AG09319 (cell line): ENCODE measurements at regions not wholly inside any gene's neighbourhood (a gene's known extent, or its start where the extent isn't known, plus 50 kb on each side); places are given as distances from the start of the nearest gene placed in this dataset.
A peak's percentile ranks its signal among the peaks of the same experiment; 100 is the strongest.

Source experiments
- DNase-seq: peaks from one replicate; pipeline ENCODE4 v3.0.0-alpha.2; 2010; ENCODE audit warnings: low read depth; ENCODE audit errors: extremely low read depth
- TF ChIP-seq, protein P1 (sequence below): IDR thresholded peaks from 2 replicates; pipeline ENCODE4 v1.5.1; 2011; ENCODE audit warnings: low read depth, mild to moderate bottlenecking, inconsistent platforms, low read length, moderate library complexity

DNA sequence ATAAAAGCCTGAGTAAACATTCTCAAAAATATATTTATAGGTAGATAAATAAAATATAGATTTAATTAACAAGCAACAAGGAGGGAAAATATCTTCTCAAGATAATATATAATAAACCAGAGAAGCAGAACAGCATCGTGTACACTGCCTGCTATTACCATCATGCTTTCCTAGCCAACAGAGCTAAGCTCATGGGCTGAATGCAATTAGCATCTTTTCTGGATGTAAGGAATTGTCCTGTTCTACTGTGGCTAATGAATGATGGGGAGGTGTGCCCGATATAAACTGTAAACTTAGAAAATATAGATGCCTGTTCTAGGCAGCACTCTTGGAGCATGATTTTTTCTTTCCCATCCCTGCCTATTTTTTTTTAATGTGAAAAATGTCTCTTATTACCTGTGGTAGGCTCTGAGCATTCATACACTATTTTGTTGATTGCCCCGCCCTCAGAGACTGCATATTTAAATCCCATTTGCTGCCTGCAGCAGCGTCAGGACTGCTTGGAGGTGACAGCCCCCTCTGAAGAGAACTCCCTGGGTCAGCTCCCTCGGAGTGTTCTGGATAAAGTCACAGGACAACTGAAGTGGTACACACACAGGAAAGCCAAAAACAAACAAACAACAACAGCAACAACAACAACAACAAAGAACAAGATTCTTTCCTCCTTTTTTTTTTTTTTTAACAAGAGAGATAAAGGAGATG lies 312.3 kb downstream of the SATB1 start:
- TF ChIP-seq, protein P1, sequence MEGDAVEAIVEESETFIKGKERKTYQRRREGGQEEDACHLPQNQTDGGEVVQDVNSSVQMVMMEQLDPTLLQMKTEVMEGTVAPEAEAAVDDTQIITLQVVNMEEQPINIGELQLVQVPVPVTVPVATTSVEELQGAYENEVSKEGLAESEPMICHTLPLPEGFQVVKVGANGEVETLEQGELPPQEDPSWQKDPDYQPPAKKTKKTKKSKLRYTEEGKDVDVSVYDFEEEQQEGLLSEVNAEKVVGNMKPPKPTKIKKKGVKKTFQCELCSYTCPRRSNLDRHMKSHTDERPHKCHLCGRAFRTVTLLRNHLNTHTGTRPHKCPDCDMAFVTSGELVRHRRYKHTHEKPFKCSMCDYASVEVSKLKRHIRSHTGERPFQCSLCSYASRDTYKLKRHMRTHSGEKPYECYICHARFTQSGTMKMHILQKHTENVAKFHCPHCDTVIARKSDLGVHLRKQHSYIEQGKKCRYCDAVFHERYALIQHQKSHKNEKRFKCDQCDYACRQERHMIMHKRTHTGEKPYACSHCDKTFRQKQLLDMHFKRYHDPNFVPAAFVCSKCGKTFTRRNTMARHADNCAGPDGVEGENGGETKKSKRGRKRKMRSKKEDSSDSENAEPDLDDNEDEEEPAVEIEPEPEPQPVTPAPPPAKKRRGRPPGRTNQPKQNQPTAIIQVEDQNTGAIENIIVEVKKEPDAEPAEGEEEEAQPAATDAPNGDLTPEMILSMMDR: no peak
- no peak for DNase-seq

DNA sequence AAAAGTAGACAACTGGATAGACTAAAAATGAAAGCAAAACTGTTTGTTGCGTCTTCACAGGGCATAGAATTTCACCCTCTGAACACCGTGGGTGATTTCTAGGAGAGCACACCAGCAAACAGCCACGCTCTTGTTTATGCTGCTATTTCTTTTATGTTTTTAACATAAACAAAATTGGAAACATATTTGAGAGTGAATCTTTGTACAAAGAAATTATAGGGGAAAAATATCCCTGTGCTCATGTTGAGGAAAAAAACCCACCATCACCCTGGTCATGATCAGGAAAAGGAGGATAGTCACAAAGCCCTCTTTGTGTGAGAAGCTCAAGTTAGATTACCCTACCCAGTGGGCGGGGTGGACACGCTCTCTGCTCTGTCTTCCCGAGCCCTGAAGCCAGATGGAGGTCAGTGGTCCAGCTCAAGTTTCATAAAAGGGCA lies 313.3 kb downstream of the SATB1 start:
- DNase-seq: peak; percentile 31
- TF ChIP-seq, protein P1: no peak

DNA sequence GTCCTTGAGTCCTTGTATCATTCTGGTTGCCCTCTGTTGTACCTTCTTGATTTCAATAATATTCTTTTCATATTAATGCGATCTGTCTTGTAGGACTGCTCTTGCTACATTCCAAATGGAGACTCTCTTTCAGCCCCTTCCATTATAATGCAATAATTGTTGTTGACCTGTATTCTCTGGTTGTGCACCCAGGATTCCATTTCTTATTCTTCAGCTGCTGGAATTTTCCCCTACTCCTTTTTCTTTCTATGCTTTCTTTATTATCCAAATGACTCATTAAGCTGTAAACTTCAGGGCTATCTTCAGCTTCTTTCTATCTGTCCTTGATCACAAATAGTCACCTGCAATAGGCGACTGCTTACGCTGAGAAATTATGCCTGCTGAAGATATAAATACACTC lies 321.5 kb downstream of the SATB1 start:
- DNase-seq: no peak
- TF ChIP-seq, protein P1: no peak

DNA sequence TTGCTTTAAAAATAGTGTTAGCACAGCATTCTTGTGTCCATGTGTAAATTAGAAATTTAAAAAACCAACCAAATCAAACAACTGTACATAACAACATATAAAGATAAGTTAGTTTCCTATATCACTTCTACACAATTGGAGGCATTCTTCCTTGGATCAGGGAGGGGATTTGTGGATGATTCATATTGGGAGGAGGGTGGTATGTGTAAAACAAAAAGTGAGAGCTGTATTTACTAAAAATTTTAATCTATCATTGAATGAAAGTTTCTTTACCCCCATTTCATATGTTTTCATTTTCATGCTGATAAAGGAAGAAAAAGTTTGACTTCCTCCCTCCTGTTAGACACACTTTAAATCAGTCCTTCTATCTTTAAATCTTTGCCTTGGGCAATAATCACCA lies 325.0 kb downstream of the SATB1 start:
- TF ChIP-seq, protein P1: no peak
- no peak for DNase-seq

DNA sequence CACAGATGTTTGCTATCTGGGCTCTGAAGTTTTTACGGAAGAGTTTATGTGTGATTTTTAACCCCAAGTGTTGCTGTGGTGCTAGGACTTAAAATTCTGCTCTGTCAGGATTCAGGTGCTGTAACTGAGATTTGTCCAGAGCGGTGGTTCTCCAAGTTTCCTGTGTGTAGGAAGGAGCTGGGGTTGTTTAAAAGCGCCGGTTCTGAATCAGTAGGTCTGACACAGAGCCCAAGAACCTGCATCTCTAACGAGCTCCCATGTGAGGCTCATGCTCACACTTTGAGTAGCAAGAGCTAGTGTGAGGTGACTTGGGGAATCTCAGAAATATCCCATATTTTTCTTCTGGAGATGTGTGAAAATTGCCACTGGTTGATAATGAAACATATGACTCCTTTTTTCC lies 325.5 kb downstream of the SATB1 start:
- TF ChIP-seq, protein P1: no peak
- DNase-seq: no peak

DNA sequence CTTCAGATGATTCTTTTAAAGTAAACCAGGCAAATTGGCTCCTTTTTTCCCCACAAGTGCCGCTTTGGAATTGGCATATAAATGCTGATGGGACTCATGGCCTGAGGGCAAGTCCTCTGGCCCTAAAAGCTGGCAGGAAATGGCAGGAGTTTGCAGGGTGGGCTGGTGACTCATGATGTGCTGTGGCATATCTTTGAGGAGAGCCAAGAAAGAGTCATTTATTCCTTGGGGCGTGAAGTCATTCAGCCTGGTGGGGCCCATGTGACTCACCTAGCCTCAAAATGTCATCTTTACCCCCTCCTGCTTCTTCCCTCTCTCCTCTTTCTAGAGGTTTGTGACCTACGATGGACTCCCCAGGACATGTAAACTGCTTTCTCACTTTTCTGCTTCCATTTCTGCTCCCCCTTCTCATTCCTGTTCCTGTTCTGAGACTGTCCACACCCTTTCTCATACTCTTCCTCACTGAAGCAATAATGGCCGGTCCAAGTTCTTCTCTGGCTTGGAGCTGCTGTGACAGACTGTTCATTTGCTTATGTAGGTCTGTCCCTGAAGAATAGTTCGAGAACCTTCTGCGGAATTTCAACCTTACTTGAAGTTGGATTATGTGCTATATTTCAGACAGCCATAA lies 326.1 kb downstream of the SATB1 start:
- TF ChIP-seq, protein P1: no peak
- DNase-seq: peak; percentile 35

DNA sequence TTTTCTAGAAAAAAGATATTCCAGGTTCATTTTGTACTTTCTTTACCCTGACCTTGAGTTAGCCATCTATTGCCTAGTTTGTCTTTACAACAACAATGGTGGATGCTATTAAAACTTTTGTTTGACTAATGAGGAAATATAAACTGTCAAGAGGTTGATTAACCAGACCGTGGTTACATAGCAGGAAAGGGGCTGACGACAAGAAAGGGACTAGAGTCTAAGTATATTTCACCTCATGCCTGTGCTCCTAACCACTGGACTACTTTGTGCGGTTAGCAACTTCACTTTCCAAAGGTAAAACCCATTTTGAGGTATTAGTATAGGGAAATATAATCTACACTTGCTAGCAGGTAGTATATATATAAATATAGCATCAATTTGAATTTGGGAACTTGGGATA lies 327.1 kb downstream of the SATB1 start:
- no peak for DNase-seq
- TF ChIP-seq, protein P1: no peak
